Astrocyte of the cerebellum (primary cell): ENCODE measurements at regions not wholly inside any gene's neighbourhood (a gene's known extent, or its start where the extent isn't known, plus 50 kb on each side); places are given as distances from the start of the nearest gene placed in this dataset.
"Not testable (repeated sequence)": the region's sequence is repeated elsewhere in the genome, so short reads cannot be mapped to it uniquely, and the experiment has no call there.

Source experiments
- DNase-seq: peaks from one replicate; pipeline ENCODE4 v3.0.0-alpha.2; 2011; ENCODE audit warnings: low read depth
- H3K4me3 ChIP-seq: 2 replicates; pipeline ENCODE4 v1.5.1; 2011; ENCODE audit warnings: mild to moderate bottlenecking, low read depth, low read length, moderate library complexity
- in situ Hi-C: cut with HindIII; loops from 2 replicates; pipeline ENCODE4 v1.10.0; 2017; ENCODE audit warnings: low sequenced_read_pairs
- TF ChIP-seq, protein P1 (sequence below): IDR thresholded peaks from 2 replicates; pipeline ENCODE4 v1.5.1; 2012; ENCODE audit warnings: low read length, low read depth, moderate library complexity, mild to moderate bottlenecking; ENCODE audit errors: missing control alignments

DNA sequence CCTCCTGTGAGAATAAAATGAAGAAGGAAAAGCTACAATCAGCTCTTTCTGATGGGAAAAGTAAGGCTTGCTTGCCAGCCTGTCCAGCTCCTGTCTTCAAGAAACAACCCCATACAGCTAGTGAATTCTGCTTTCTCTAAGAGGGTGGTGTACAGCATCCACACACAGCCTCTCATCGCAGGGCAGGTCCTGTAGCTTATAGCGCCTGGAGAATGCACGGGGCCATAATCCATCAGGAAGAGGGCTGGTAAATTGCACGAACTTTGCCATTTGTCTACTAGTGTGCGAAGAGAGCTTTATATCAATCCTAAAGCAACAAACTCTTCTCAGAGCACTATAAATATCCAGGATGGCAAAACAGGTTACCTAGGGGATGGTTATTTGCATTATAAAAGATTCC, 83.3 kb upstream of the SAMSN1 start:
- DNase-seq = no peak
- in situ Hi-C loops = no loop called here
- no peak overlapping the region for H3K4me3 ChIP-seq
- TF ChIP-seq, protein P1, sequence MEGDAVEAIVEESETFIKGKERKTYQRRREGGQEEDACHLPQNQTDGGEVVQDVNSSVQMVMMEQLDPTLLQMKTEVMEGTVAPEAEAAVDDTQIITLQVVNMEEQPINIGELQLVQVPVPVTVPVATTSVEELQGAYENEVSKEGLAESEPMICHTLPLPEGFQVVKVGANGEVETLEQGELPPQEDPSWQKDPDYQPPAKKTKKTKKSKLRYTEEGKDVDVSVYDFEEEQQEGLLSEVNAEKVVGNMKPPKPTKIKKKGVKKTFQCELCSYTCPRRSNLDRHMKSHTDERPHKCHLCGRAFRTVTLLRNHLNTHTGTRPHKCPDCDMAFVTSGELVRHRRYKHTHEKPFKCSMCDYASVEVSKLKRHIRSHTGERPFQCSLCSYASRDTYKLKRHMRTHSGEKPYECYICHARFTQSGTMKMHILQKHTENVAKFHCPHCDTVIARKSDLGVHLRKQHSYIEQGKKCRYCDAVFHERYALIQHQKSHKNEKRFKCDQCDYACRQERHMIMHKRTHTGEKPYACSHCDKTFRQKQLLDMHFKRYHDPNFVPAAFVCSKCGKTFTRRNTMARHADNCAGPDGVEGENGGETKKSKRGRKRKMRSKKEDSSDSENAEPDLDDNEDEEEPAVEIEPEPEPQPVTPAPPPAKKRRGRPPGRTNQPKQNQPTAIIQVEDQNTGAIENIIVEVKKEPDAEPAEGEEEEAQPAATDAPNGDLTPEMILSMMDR = no peak

DNA sequence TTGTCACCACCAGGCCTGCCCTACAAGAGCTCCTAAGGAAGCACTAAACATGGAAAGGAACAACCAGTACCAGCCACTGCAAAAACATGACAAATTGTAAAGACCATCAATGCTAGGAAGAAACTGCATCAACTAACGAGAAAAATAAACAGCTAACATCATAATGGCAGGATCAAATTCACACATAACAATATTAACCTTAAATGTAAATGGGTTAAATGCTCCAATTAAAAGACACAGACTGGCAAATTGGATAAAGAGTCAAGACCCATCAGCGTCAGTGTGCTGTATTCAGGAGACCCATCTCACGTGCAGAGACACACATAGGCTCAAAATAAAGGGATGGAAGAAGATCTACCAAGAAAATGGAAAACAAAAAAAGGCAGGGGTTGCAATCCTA, 77.0 kb upstream of the SAMSN1 start:
- DNase-seq, in situ Hi-C loops, H3K4me3 ChIP-seq: not testable (repeated sequence)

DNA sequence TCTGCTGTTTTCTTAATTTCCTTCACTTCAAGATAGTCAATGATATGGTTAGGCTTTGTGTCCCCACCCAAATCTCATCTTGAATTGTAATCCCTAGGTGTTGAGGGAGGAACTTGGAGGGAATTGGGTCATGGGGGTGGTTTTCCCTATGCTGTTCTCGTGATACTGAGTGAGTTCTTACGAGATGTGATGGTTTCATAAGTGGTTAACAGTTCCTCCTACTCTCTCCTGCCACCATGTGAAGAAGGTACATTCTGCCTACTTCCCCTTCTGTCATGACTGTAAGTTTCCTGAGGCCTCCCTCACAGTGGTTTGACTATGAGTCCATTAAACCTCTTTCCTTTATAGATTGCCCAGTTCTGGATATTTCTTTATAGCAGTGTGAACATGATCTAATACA, 74.0 kb upstream of the SAMSN1 start:
- DNase-seq = no peak
- H3K4me3 ChIP-seq = no peak overlapping the region
- TF ChIP-seq, protein P1 = no peak
- in situ Hi-C loops = no loop called here

DNA sequence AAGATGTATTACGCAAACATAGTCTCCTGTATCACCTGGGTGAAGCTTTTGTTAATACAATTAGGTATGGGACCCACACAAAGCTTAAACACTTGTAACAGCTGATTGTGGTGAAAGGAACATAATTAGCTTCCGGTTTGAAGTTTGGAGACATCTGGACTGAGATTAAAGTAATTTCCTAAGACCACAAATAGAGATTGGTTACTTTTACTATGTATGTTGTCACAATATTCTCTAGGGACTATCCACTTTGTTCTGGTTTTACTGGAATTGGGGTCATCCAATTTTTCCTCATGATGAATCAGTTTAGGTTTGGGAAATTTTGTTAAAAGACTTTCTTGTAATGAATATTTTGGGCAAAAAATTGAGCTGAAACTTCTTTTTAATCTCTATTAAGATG, 71.8 kb upstream of the SAMSN1 start:
- DNase-seq = no peak
- H3K4me3 ChIP-seq = no peak overlapping the region
- in situ Hi-C loops = no loop called here
- TF ChIP-seq, protein P1 = no peak

DNA sequence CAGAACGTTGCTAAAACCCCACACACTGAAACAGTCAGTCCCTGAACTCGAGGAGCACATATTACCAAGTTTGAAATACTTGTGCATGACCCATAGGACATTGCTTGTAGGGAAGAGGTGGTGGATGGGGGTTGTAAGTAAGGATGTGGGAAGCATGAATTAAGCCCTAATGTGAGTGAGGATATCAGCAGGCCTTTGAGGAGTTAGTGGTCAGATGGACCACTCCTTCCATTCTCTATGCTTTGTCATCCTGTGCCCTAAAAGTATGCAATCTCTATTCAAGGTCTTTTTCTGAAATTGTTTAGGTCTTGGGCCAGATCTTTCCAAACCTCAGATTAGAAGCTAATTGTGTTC, 70.9 kb upstream of the SAMSN1 start:
- no peak for DNase-seq
- H3K4me3 ChIP-seq = no peak overlapping the region
- in situ Hi-C loops = no loop called here
- TF ChIP-seq, protein P1 = no peak

DNA sequence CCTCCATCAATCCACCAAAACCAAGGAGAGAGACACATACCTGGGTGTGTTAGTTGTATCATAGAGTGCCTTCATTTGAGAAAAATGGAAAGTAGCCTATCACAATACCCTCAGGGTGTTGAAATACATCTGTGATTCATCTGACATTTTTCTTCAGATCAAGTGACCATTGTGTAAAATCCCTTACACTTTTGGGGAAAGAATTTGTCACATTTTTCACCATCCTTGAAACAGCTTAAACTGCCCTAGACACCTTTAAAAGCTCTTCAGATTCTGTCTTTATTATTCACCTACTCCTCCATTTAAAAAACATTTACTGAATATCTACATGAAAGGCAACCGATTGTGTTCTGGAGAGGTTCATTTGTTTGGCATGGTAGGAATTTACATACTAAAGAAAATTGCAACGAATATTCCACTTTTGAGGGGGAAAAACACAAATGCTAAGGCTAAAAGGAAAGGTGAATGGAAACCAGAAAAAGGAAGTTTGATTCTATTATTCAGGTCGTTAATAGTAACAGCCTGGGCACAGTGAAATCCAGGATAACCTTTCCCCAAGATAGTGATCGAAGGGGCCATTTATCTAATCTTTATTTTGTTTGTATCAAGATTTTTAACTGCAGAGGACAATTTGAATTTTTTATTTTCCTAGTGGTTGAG, 70.4 kb upstream of the SAMSN1 start:
- in situ Hi-C loops = no loop called here
- TF ChIP-seq, protein P1 = no peak
- no peak for DNase-seq
- H3K4me3 ChIP-seq = no peak overlapping the region

DNA sequence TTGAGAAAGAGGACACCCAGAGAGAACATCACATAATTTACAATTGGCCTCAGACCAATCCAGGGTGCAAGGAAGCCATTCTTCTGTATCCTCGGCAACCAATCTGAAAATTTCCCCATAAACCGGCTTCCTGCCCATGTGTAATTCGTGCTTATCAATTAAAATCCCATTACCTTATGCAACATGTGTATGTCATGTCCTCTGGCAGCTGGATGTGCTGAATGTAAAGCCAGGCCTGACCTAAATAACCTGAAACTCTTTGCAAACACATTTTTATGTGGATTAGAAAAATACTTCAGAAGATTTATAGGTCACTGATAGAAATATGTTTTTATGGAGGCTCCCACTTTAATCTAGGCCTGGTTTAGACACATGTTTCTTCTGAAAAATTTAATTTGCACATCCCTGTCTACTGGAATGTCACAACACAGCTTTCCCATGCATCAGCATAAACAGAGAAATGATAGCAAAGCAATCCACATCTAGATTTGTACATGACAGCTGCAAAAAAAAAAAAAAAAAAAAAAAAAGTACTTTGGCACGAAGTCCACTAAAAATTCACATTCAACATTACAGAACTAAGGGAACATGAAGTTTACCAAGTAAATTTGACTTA, 69.4 kb upstream of the SAMSN1 start:
- DNase-seq = no peak
- H3K4me3 ChIP-seq = no peak overlapping the region
- TF ChIP-seq, protein P1 = no peak
- in situ Hi-C loops = no loop called here
